SK-N-SH (cell line): ENCODE measurements at regions not wholly inside any gene's neighbourhood (a gene's known extent, or its start where the extent isn't known, plus 50 kb on each side); places are given as distances from the start of the nearest gene placed in this dataset.

Experiments
- CTCF ChIP-seq: fragments of 200-600 bp; sonication (generic); IDR thresholded peaks from 2 replicates; pipeline ENCODE4 v1.6.1; 2017; ENCODE audit warnings: antibody characterized with exemption, mild to moderate bottlenecking, moderate library complexity
- ELF1 ChIP-seq: IDR thresholded peaks from 2 replicates; pipeline ENCODE4 v1.4.0; 2012
- IRF3 ChIP-seq: fragments of 150-350 bp; IDR thresholded peaks from 2 replicates; pipeline ENCODE4 v1.6.1; 2016; ENCODE audit warnings: mild to moderate bottlenecking, low read depth, low read length
- JUND ChIP-seq: IDR thresholded peaks from 2 replicates; pipeline ENCODE4 v1.4.0; 2012
- MAX ChIP-seq: IDR thresholded peaks from 2 replicates; pipeline ENCODE4 v1.4.0; 2012; ENCODE audit warnings: low read depth
- MXI1 ChIP-seq: IDR thresholded peaks from 2 replicates; pipeline ENCODE4 v1.6.1; 2012; ENCODE audit warnings: mild to moderate bottlenecking, low read depth, low read length, improper control_type of control experiment
- POLR2AphosphoS5 ChIP-seq: IDR thresholded peaks from 2 replicates; pipeline ENCODE4 v1.6.1; 2012; ENCODE audit warnings: low read depth, low read length
- REST ChIP-seq: IDR thresholded peaks from 2 replicates; pipeline ENCODE4 v1.6.1; 2012; ENCODE audit warnings: mild to moderate bottlenecking, low read depth, low read length, moderate library complexity
- SIN3A ChIP-seq: IDR thresholded peaks from 2 replicates; pipeline ENCODE4 v1.6.1; 2012; ENCODE audit warnings: low read depth, mild to moderate bottlenecking, low read length, moderate library complexity, borderline replicate concordance
- SMC3 ChIP-seq: IDR thresholded peaks from 2 replicates; pipeline ENCODE4 v1.6.1; 2012; ENCODE audit warnings: low read depth, low read length, improper control_type of control experiment
- TAF1 ChIP-seq: IDR thresholded peaks from 2 replicates; pipeline ENCODE4 v1.6.1; 2012; ENCODE audit warnings: low read depth, mild to moderate bottlenecking, low read length, moderate library complexity, borderline replicate concordance
- TCF12 ChIP-seq: IDR thresholded peaks from 2 replicates; pipeline ENCODE4 v1.4.0; 2012

- TF ChIP-seq REST (no peak), SIN3A (no peak), IRF3 (no peak), TCF12 (no peak), CTCF (no peak), ELF1 (no peak), JUND (no peak), POLR2AphosphoS5 (no peak), TAF1 (no peak), MAX (no peak), MXI1 (no peak), SMC3 (no peak)
These were observed 435.7 kb upstream of the ID2 start for GRCh38 chr2:8246137-8246536.
